ENCODE measurements at regions not wholly inside any gene's neighbourhood (a gene's known extent, or its start where the extent isn't known, plus 50 kb on each side); places are given as distances from the start of the nearest gene placed in this dataset.

DNA sequence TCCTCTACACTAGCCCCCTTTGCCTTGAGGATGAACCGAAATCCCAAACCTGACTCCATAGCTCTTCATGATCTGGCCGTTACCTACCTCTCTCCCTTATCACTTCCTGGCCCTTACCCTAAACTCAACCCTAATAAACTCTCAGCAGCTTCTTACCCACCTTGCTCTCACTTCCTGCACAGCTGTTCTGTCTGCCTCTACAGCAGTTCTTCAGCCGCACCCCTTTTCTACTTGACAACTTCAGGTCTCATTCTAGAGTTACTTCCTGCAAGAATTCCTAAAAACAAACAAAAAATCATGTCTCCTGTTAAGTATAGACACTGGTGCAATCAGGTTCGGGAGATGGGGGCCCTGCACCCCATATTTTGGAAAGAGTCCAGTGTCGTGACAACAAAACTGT is 239.9 kb upstream of the CELF2 start:
- ATAC-seq (ENCODE audit: low read depth) = no peak
- Histone ChIP-seq H4K5ac (ENCODE audit: low read depth, low read length) (no peak overlapping the region), H3K56ac (ENCODE audit: extremely low read depth, insufficient read depth, low read length) (no peak overlapping the region), H2AK5ac (ENCODE audit: low read depth, low read length) (no peak overlapping the region; the same call in 1 of the 2 replicates), H2BK5ac (ENCODE audit: low read depth, low read length, poor library complexity, severe bottlenecking) (no peak overlapping the region), H3K4ac (ENCODE audit: low read depth, low read length) (no peak overlapping the region), H2AK9ac (replicated peaks; ENCODE audit: low read depth, low read length, poor library complexity) (peak overlapping the region; percentile 11), H3K9me3 (ENCODE audit: control insufficient read depth, insufficient read depth, low read length) (0 out of 2 replicates have a peak, but pooled peaks cover 2% of the 10 kb centered on the region), H4K91ac (ENCODE audit: insufficient read depth, low read depth, low read length) (no peak overlapping the region), H3K27me3 (ENCODE audit: control insufficient read depth, insufficient read depth, low read length) (no peaks in the 10 kb centered on the region), H3K4me2 (ENCODE audit: low read depth, low read length) (no peak overlapping the region), H3K79me1 (ENCODE audit: low read depth in 1 of 2, low read length in 2 of 2) (no peaks in the 10 kb centered on the region), H3K14ac (replicated peaks; ENCODE audit: low read depth, low read length) (no peak overlapping the region), H3K9me1 (ENCODE audit: insufficient read depth, low read length) (no peaks in the 10 kb centered on the region), H2BK20ac (ENCODE audit: low read depth, low read length) (no peak overlapping the region; the same call in 1 of the 2 replicates), H3K23ac (ENCODE audit: low read depth, low read length) (no peak overlapping the region), H2BK15ac (ENCODE audit: low read depth, low read length) (no peak overlapping the region), H2BK120ac (ENCODE audit: low read depth, low read length) (no peak overlapping the region), H4K20me1 (ENCODE audit: insufficient read depth, low read length) (no peaks in the 10 kb centered on the region), H3K4me1 (ENCODE audit: control insufficient read depth, insufficient read depth, low read length) (peaks cover 7% of the 10 kb centered on the region; the same call in 1 of the 2 replicates), H3K36me3 (ENCODE audit: control insufficient read depth, insufficient read depth, low read length) (no peaks in the 10 kb centered on the region), H3K27ac (ENCODE audit: insufficient read depth, low read length) (no peak overlapping the region), H3K9ac (ENCODE audit: low read depth, low read length) (no peak overlapping the region), H3K4me3 (ENCODE audit: insufficient read depth, low read depth, low read length) (no peak overlapping the region), H4K8ac (ENCODE audit: low read depth in 2 of 2, low read length in 2 of 2) (no peak overlapping the region), H3K18ac (ENCODE audit: low read depth, low read length) (no peak overlapping the region), H2AFZ (replicated peaks; ENCODE audit: low read length, poor library complexity) (no peak overlapping the region)
- no TSS peak for BruUV-seq (replicated peaks)
- POLR2A ChIA-PET (ENCODE audit: unreplicated experiment) = no interaction called here
- CTCF ChIA-PET = no interaction called here
- no peak for TF ChIP-seq MXI1 (IDR thresholded peaks at IDR 0.05; ENCODE audit: borderline replicate concordance, low read depth, low read length)
- no peak for TF ChIP-seq CHD1 (IDR thresholded peaks at IDR 0.05; ENCODE audit: low read depth, low read length)
- TF ChIP-seq, protein P1, sequence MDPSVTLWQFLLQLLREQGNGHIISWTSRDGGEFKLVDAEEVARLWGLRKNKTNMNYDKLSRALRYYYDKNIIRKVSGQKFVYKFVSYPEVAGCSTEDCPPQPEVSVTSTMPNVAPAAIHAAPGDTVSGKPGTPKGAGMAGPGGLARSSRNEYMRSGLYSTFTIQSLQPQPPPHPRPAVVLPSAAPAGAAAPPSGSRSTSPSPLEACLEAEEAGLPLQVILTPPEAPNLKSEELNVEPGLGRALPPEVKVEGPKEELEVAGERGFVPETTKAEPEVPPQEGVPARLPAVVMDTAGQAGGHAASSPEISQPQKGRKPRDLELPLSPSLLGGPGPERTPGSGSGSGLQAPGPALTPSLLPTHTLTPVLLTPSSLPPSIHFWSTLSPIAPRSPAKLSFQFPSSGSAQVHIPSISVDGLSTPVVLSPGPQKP (IDR thresholded peaks at IDR 0.05; ENCODE audit: borderline replicate concordance, low read depth, low read length) = no peak
- TF ChIP-seq MAZ (IDR thresholded peaks at IDR 0.05; ENCODE audit: borderline replicate concordance, low read depth, low read length) = no peak
- no peak for TF ChIP-seq CEBPB (IDR thresholded peaks at IDR 0.05; ENCODE audit: low read depth, low read length)
- no peak for TF ChIP-seq BHLHE40 (IDR thresholded peaks at IDR 0.05; ENCODE audit: low read depth, low read length)
- TF ChIP-seq NFE2L2 (IDR thresholded peaks at IDR 0.05; ENCODE audit: low read depth, low read length) = no peak
- no peak for TF ChIP-seq SMC3 (IDR thresholded peaks at IDR 0.05; ENCODE audit: low read depth, low read length)
- TF ChIP-seq POLR2A (IDR thresholded peaks at IDR 0.05; ENCODE audit: low read depth, low read length) = no peak
- TF ChIP-seq RCOR1 (IDR thresholded peaks at IDR 0.05; ENCODE audit: insufficient replicate concordance, low read length) = no peak
- no peak for TF ChIP-seq RFX5 (IDR thresholded peaks at IDR 0.05; ENCODE audit: low read depth, low read length)
- no peak for TF ChIP-seq FOS (IDR thresholded peaks at IDR 0.05; ENCODE audit: low read depth, low read length)
- TF ChIP-seq, protein P2, sequence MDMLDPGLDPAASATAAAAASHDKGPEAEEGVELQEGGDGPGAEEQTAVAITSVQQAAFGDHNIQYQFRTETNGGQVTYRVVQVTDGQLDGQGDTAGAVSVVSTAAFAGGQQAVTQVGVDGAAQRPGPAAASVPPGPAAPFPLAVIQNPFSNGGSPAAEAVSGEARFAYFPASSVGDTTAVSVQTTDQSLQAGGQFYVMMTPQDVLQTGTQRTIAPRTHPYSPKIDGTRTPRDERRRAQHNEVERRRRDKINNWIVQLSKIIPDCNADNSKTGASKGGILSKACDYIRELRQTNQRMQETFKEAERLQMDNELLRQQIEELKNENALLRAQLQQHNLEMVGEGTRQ (IDR thresholded peaks at IDR 0.05; ENCODE audit: low read depth, low read length) = no peak
- TF ChIP-seq MAFK (IDR thresholded peaks at IDR 0.05; ENCODE audit: low read depth, low read length) = no peak
- TF ChIP-seq, protein P3, sequence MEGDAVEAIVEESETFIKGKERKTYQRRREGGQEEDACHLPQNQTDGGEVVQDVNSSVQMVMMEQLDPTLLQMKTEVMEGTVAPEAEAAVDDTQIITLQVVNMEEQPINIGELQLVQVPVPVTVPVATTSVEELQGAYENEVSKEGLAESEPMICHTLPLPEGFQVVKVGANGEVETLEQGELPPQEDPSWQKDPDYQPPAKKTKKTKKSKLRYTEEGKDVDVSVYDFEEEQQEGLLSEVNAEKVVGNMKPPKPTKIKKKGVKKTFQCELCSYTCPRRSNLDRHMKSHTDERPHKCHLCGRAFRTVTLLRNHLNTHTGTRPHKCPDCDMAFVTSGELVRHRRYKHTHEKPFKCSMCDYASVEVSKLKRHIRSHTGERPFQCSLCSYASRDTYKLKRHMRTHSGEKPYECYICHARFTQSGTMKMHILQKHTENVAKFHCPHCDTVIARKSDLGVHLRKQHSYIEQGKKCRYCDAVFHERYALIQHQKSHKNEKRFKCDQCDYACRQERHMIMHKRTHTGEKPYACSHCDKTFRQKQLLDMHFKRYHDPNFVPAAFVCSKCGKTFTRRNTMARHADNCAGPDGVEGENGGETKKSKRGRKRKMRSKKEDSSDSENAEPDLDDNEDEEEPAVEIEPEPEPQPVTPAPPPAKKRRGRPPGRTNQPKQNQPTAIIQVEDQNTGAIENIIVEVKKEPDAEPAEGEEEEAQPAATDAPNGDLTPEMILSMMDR (conservative IDR thresholded peaks at IDR 0.05; ENCODE audit: low read depth, low read length) = no peak
- TF ChIP-seq RAD21 (IDR thresholded peaks at IDR 0.05; ENCODE audit: low read length) = no peak
- no peak for DNase-seq
- intact Hi-C loops (cut with micrococcal nuclease) = no loop called here
- in situ Hi-C loops (cut with MboI; ENCODE audit: low sequenced_read_pairs) = no loop called here
- dilution Hi-C loops (cut with HindIII; ENCODE audit: low sequenced_read_pairs, unreplicated experiment) = no loop called here
- WGBS, 2 experiments (ENCODE audit: extremely low coverage in 2 of 2, insufficient read length in 1 of 2) = 60% methylated on average over 2 of the region's 5 CpGs; no CpG with 5 or more reads in 1 of the 2 experiments

Measured in IMR-90 (cell line).